HEK293 (cell line): ENCODE measurements at regions not wholly inside any gene's neighbourhood (a gene's known extent, or its start where the extent isn't known, plus 50 kb on each side); places are given as distances from the start of the nearest gene placed in this dataset.

Source experiments
- KLF8 ChIP-seq: fragments of 450-650 bp; formaldehyde crosslinking; IDR thresholded peaks from 2 replicates; pipeline ENCODE4 v1.5.1; 2016; ENCODE audit warnings: missing biosample characterization, missing genetic modification characterization
- SETDB1 ChIP-seq: IDR thresholded peaks from one replicate; pipeline ENCODE4 v1.6.1; 2017; ENCODE audit warnings: mild to moderate bottlenecking, low read length, moderate library complexity, mixed read lengths; ENCODE audit not compliant: insufficient read length
- ZBTB7A ChIP-seq: fragments of 450-650 bp; formaldehyde crosslinking; IDR thresholded peaks from 2 replicates; pipeline ENCODE4 v1.5.1; 2016; ENCODE audit warnings: low read depth, missing biosample characterization, missing genetic modification characterization
- ZNF169 ChIP-seq: fragments of 450-650 bp; formaldehyde crosslinking; IDR thresholded peaks from 2 replicates; pipeline ENCODE4 v1.5.1; 2016; ENCODE audit warnings: missing biosample characterization, missing genetic modification characterization
- ZNF311 ChIP-seq: fragments of 450-650 bp; formaldehyde crosslinking; IDR thresholded peaks from 2 replicates; pipeline ENCODE4 v1.5.1; 2017; ENCODE audit warnings: missing biosample characterization, missing genetic modification characterization, borderline replicate concordance
- TF ChIP-seq, protein P1 (sequence below): fragments of 450-650 bp; formaldehyde crosslinking; IDR thresholded peaks from 2 replicates; pipeline ENCODE4 v1.5.1; 2016; ENCODE audit warnings: missing biosample characterization, missing genetic modification characterization
- TF ChIP-seq, protein P2 (sequence below): fragments of 450-650 bp; formaldehyde crosslinking; IDR thresholded peaks from 2 replicates; pipeline ENCODE4 v1.5.1; 2016; ENCODE audit warnings: missing biosample characterization, missing genetic modification characterization

DNA sequence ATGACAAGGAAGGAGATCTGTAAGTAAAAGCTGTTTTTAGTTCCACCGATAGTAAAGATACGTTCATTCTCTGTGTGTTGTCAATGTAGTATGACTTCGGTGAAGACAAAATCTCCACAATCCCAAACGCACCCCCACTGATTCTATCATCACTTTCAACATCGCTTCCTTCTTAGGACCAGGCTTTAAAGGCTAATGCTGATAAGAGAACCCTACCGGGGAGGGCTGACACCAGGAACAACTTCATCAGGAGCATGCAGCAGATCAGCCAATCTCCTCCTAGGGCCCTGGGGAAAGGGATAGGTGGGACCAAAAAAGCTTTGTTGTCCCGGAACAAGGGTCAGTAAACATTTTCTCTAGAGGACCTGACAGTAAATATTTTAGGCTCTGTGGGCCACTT lies 334.1 kb downstream of the VPS13C start:
- TF ChIP-seq KLF8 (tag by site-specific recombination) = no peak
- TF ChIP-seq, protein P1, sequence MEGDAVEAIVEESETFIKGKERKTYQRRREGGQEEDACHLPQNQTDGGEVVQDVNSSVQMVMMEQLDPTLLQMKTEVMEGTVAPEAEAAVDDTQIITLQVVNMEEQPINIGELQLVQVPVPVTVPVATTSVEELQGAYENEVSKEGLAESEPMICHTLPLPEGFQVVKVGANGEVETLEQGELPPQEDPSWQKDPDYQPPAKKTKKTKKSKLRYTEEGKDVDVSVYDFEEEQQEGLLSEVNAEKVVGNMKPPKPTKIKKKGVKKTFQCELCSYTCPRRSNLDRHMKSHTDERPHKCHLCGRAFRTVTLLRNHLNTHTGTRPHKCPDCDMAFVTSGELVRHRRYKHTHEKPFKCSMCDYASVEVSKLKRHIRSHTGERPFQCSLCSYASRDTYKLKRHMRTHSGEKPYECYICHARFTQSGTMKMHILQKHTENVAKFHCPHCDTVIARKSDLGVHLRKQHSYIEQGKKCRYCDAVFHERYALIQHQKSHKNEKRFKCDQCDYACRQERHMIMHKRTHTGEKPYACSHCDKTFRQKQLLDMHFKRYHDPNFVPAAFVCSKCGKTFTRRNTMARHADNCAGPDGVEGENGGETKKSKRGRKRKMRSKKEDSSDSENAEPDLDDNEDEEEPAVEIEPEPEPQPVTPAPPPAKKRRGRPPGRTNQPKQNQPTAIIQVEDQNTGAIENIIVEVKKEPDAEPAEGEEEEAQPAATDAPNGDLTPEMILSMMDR (tag by site-specific recombination) = no peak
- TF ChIP-seq, protein P2, sequence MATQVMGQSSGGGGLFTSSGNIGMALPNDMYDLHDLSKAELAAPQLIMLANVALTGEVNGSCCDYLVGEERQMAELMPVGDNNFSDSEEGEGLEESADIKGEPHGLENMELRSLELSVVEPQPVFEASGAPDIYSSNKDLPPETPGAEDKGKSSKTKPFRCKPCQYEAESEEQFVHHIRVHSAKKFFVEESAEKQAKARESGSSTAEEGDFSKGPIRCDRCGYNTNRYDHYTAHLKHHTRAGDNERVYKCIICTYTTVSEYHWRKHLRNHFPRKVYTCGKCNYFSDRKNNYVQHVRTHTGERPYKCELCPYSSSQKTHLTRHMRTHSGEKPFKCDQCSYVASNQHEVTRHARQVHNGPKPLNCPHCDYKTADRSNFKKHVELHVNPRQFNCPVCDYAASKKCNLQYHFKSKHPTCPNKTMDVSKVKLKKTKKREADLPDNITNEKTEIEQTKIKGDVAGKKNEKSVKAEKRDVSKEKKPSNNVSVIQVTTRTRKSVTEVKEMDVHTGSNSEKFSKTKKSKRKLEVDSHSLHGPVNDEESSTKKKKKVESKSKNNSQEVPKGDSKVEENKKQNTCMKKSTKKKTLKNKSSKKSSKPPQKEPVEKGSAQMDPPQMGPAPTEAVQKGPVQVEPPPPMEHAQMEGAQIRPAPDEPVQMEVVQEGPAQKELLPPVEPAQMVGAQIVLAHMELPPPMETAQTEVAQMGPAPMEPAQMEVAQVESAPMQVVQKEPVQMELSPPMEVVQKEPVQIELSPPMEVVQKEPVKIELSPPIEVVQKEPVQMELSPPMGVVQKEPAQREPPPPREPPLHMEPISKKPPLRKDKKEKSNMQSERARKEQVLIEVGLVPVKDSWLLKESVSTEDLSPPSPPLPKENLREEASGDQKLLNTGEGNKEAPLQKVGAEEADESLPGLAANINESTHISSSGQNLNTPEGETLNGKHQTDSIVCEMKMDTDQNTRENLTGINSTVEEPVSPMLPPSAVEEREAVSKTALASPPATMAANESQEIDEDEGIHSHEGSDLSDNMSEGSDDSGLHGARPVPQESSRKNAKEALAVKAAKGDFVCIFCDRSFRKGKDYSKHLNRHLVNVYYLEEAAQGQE = no peak
- no peak for TF ChIP-seq ZBTB7A (tag by site-specific recombination)
- TF ChIP-seq SETDB1 = no peak
- TF ChIP-seq ZNF169 = no peak
- TF ChIP-seq ZNF311 (tag by site-specific recombination) = no peak
